ENCODE measurements at regions not wholly inside any gene's neighbourhood (a gene's known extent, or its start where the extent isn't known, plus 50 kb on each side); places are given as distances from the start of the nearest gene placed in this dataset.

DNA sequence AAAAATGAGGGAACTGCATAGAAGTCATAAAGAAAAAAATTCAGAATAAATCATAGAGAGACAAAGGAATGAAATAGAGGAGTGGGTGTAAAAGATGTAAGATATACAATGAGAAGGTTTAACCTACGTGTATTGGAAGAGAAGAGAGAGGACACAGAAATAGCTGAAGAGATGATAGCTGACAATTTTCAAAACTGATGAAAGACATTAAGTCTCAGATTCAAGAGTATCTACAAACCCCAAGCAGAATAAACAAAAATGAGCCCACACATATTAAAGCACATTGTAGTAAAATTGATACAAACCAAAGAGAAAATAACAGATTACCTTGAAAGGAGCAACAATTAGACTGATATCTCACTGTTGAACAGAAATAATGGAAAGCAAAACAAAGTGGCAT is 107.9 kb upstream of the PRNP start:
- TF ChIP-seq, protein P1, sequence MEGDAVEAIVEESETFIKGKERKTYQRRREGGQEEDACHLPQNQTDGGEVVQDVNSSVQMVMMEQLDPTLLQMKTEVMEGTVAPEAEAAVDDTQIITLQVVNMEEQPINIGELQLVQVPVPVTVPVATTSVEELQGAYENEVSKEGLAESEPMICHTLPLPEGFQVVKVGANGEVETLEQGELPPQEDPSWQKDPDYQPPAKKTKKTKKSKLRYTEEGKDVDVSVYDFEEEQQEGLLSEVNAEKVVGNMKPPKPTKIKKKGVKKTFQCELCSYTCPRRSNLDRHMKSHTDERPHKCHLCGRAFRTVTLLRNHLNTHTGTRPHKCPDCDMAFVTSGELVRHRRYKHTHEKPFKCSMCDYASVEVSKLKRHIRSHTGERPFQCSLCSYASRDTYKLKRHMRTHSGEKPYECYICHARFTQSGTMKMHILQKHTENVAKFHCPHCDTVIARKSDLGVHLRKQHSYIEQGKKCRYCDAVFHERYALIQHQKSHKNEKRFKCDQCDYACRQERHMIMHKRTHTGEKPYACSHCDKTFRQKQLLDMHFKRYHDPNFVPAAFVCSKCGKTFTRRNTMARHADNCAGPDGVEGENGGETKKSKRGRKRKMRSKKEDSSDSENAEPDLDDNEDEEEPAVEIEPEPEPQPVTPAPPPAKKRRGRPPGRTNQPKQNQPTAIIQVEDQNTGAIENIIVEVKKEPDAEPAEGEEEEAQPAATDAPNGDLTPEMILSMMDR (IDR thresholded peaks at IDR 0.05): no peak
- no peak for TF ChIP-seq POLR2A (IDR thresholded peaks at IDR 0.05)

Data from right lobe of liver (tissue), 4 donors.